ENCODE measurements at regions not wholly inside any gene's neighbourhood (a gene's known extent, or its start where the extent isn't known, plus 50 kb on each side); places are given as distances from the start of the nearest gene placed in this dataset.

GRCh38 chr6:66860328-66860727, 1153.3 kb upstream of the EYS start:
- DNase-seq: no peak

- DNase-seq: no peak
Observed at GRCh38 chr6:66858196-66858595, 1151.2 kb upstream of the EYS start.

- no peak for DNase-seq
Observed at GRCh38 chr6:66854014-66854413, 1147.0 kb upstream of the EYS start.

GRCh38 chr6:66851930-66852329, 1144.9 kb upstream of the EYS start:
- no peak for DNase-seq

- no peak for DNase-seq
Observed at GRCh38 chr6:66849843-66850242, 1142.8 kb upstream of the EYS start.

- DNase-seq: no peak
Observed at GRCh38 chr6:66848244-66848953, 1141.4 kb upstream of the EYS start.

- DNase-seq: peak; percentile 14
Observed at GRCh38 chr6:66838764-66839163, 1131.7 kb upstream of the EYS start.

GRCh38 chr6:66825539-66825938, 1118.5 kb upstream of the EYS start:
- no peak for DNase-seq

- DNase-seq: no peak
Observed at GRCh38 chr6:66814156-66814555, 1107.1 kb upstream of the EYS start.

GRCh38 chr6:66808771-66809170, 1101.7 kb upstream of the EYS start:
- DNase-seq: no peak

GRCh38 chr6:66796987-66797386, 1090.0 kb upstream of the EYS start:
- DNase-seq: no peak

GRCh38 chr6:66788579-66788978, 1081.6 kb upstream of the EYS start:
- no peak for DNase-seq

- no peak for DNase-seq
Observed at GRCh38 chr6:66772800-66773199, 1065.8 kb upstream of the EYS start.

GRCh38 chr6:66771626-66772025, 1064.6 kb upstream of the EYS start:
- DNase-seq: no peak

GRCh38 chr6:66751630-66752029, 1044.6 kb upstream of the EYS start:
- peak; percentile 74 for DNase-seq

- DNase-seq: no peak
Observed at GRCh38 chr6:66740346-66740745, 1033.3 kb upstream of the EYS start.

- no peak for DNase-seq
Observed at GRCh38 chr6:66735106-66735890, 1028.3 kb upstream of the EYS start.

- no peak for DNase-seq
Observed at GRCh38 chr6:66731310-66731709, 1024.3 kb upstream of the EYS start.

- DNase-seq: no peak
Observed at GRCh38 chr6:66725670-66726069, 1018.6 kb upstream of the EYS start.

- no peak for DNase-seq
Observed at GRCh38 chr6:66717801-66718200, 1010.8 kb upstream of the EYS start.

- no peak for DNase-seq
Observed at GRCh38 chr6:66699385-66699784, 992.4 kb upstream of the EYS start.

GRCh38 chr6:66689608-66690007, 982.6 kb upstream of the EYS start:
- no peak for DNase-seq

- DNase-seq: no peak
Observed at GRCh38 chr6:66687611-66688140, 980.6 kb upstream of the EYS start.

GRCh38 chr6:66675906-66676305, 968.9 kb upstream of the EYS start:
- no peak for DNase-seq
